ENCODE measurements at regions not wholly inside any gene's neighbourhood (a gene's known extent, or its start where the extent isn't known, plus 50 kb on each side); places are given as distances from the start of the nearest gene placed in this dataset.

- no peak for TF ChIP-seq NANOG (IDR thresholded peaks at IDR 0.05; ENCODE audit: borderline replicate concordance)
- TF ChIP-seq POLR2AphosphoS5 (IDR thresholded peaks at IDR 0.05; ENCODE audit: low read depth), result no peak
- TF ChIP-seq EZH2phosphoT487 (IDR thresholded peaks at IDR 0.05; ENCODE audit: unreplicated experiment), result no peak
- no peak for TF ChIP-seq ZNF462 (CRISPR knock-in tag; IDR thresholded peaks at IDR 0.05)
- no peak for TF ChIP-seq STAT1 (IDR thresholded peaks at IDR 0.05; ENCODE audit: unreplicated experiment)
Observed at GRCh38 chr2:212931271-212931670, 220.1 kb downstream of the IKZF2 start (continued).

- Histone ChIP-seq H3K79me2 (replicated peaks; ENCODE audit: insufficient read depth) (no peaks in the 10 kb centered on the region), H3K4me2 (no peak overlapping the region)
- TF ChIP-seq JUNB (IDR thresholded peaks at IDR 0.05; ENCODE audit: unreplicated experiment) (no peak), ZNF462 (CRISPR knock-in tag; IDR thresholded peaks at IDR 0.05) (no peak), EZH2 (IDR thresholded peaks at IDR 0.05; ENCODE audit: low read depth, unreplicated experiment) (no peak), EZH2phosphoT487 (IDR thresholded peaks at IDR 0.05; ENCODE audit: unreplicated experiment) (no peak), ZNF331 (CRISPR knock-in tag; IDR thresholded peaks at IDR 0.05; ENCODE audit: low read depth) (no peak)
Observed at GRCh38 chr2:212930556-212931260, 220.7 kb downstream of the IKZF2 start.

More at GRCh38 chr2:212930556-212931260, 220.7 kb downstream of the IKZF2 start:
- Histone ChIP-seq H3K4me1 (ENCODE audit: insufficient read depth) (no peaks in the 10 kb centered on the region), H3F3A (replicated peaks; ENCODE audit: low read depth) (no peaks in the 10 kb centered on the region), H4K20me1 (replicated peaks; ENCODE audit: insufficient read depth) (no peaks in the 10 kb centered on the region), H3K9me2 (ENCODE audit: insufficient read depth) (peaks cover 18% of the 10 kb centered on the region; the same call in 1 of the 2 replicates), H3K4me3 (no peak overlapping the region), H3K36me3 (ENCODE audit: insufficient read depth) (no peaks in the 10 kb centered on the region), H3K27ac (ENCODE audit: low read depth) (no peak overlapping the region), H3K27me3 (ENCODE audit: insufficient read depth) (no peaks in the 10 kb centered on the region), H2AFZ (no peak overlapping the region)
- peaks cover 2% of the 10 kb centered on the region; the same call in 2 of the 3 replicates for H3K4me1 Mint-ChIP-seq
- H3K4me3 Mint-ChIP-seq, result no peak overlapping the region
- DNase-seq (ENCODE audit: low spot score), result no peak
- no peaks in the 10 kb centered on the region for H3K36me3 Mint-ChIP-seq (ENCODE audit: low read depth)
- peaks cover 1% of the 10 kb centered on the region for H3K27me3 Mint-ChIP-seq (ENCODE audit: insufficient read depth, low read depth, poor library complexity)
- no peak for ATAC-seq
- no peak overlapping the region; the same call in 1 of the 2 replicates for H3K27ac Mint-ChIP-seq
- H3K9me3 Mint-ChIP-seq, result no peaks in the 10 kb centered on the region

Data from GM23338 (cell line).